H9 (cell line): ENCODE measurements at regions not wholly inside any gene's neighbourhood (a gene's known extent, or its start where the extent isn't known, plus 50 kb on each side); places are given as distances from the start of the nearest gene placed in this dataset.

Source experiments
- DNase-seq: peaks from one replicate; pipeline ENCODE4 v3.0.0-alpha.2; 2017
- H2AFZ ChIP-seq: one replicate; pipeline ENCODE4 v1.6.1; 2013; ENCODE audit warnings: mild to moderate bottlenecking, low read length, control low read depth, moderate library complexity
- H2AK5ac ChIP-seq: 2 replicates; pipeline ENCODE4 v1.6.1; 2013; ENCODE audit warnings: low read length, control low read depth, mixed read lengths; ENCODE audit not compliant: insufficient read length
- H2BK120ac ChIP-seq: one replicate; pipeline ENCODE4 v1.6.1; 2013; ENCODE audit warnings: low read depth, mild to moderate bottlenecking, low read length, control low read depth, inconsistent platforms; ENCODE audit not compliant: poor library complexity, severe bottlenecking
- H2BK12ac ChIP-seq: 2 replicates; pipeline ENCODE4 v1.6.1; 2013; ENCODE audit warnings: low read length, control low read depth, mixed read lengths, low read depth; ENCODE audit not compliant: insufficient read length
- H2BK15ac ChIP-seq: 2 replicates; pipeline ENCODE4 v1.6.1; 2013; ENCODE audit warnings: low read depth, low read length, control low read depth
- H2BK20ac ChIP-seq: one replicate; pipeline ENCODE4 v1.6.1; 2013; ENCODE audit warnings: low read depth, mild to moderate bottlenecking, low read length, control low read depth, inconsistent platforms; ENCODE audit not compliant: poor library complexity, severe bottlenecking
- H2BK5ac ChIP-seq: 2 replicates; pipeline ENCODE4 v1.6.1; 2013; ENCODE audit warnings: low read length, control low read depth, mixed read lengths; ENCODE audit not compliant: insufficient read length
- H3K14ac ChIP-seq: 2 replicates; pipeline ENCODE4 v1.6.1; 2013; ENCODE audit warnings: low read length, control low read depth; ENCODE audit not compliant: insufficient read depth
- H3K18ac ChIP-seq: 2 replicates; pipeline ENCODE4 v1.6.1; 2013; ENCODE audit warnings: low read depth, mild to moderate bottlenecking, mixed read lengths, low read length, control low read depth; ENCODE audit not compliant: insufficient read length
- H3K23ac ChIP-seq: 2 replicates; pipeline ENCODE4 v1.6.1; 2013; ENCODE audit warnings: low read length, control low read depth, mixed read lengths, low read depth; ENCODE audit not compliant: insufficient read length
- H3K23me2 ChIP-seq: 2 replicates; pipeline ENCODE4 v1.6.1; 2013; ENCODE audit warnings: low read depth, mild to moderate bottlenecking, mixed read lengths, low read length, control low read depth; ENCODE audit not compliant: insufficient read length, poor library complexity, severe bottlenecking
- H3K27ac ChIP-seq: 2 replicates; pipeline ENCODE4 v1.5.1; 2013; ENCODE audit warnings: low read length, control low read depth, mixed read lengths, low read depth; ENCODE audit not compliant: insufficient read length
- H3K27me3 ChIP-seq: 2 replicates; pipeline ENCODE4 v1.6.1; 2013; ENCODE audit warnings: low read length, control low read depth, inconsistent platforms; ENCODE audit not compliant: insufficient read depth
- H3K4ac ChIP-seq: 2 replicates; pipeline ENCODE4 v1.6.1; 2013; ENCODE audit warnings: low read depth, mild to moderate bottlenecking, control low read depth, inconsistent platforms, low read length, moderate library complexity
- H3K4me1 ChIP-seq: 2 replicates; pipeline ENCODE4 v1.6.1; 2013; ENCODE audit warnings: low read length, control low read depth, inconsistent platforms; ENCODE audit not compliant: insufficient read depth
- H3K4me2 ChIP-seq: 2 replicates; pipeline ENCODE4 v1.6.1; 2013; ENCODE audit warnings: low read length, control low read depth, mixed read lengths; ENCODE audit not compliant: insufficient read length, insufficient read depth
- H3K56ac ChIP-seq: 2 replicates; pipeline ENCODE4 v1.6.1; 2013; ENCODE audit warnings: low read depth, mild to moderate bottlenecking, mixed read lengths, low read length, control low read depth; ENCODE audit not compliant: insufficient read length
- H3K79me1 ChIP-seq: 2 replicates; pipeline ENCODE4 v1.6.1; 2013; ENCODE audit warnings: low read depth, mild to moderate bottlenecking, moderate library complexity, low read length, control low read depth, inconsistent platforms; ENCODE audit not compliant: insufficient read depth, poor library complexity, severe bottlenecking
- H3K79me2 ChIP-seq: 2 replicates; pipeline ENCODE4 v1.6.1; 2013; ENCODE audit warnings: low read length, control low read depth, inconsistent platforms; ENCODE audit not compliant: insufficient read depth
- H3K9ac ChIP-seq: 2 replicates; pipeline ENCODE4 v1.6.1; 2013; ENCODE audit warnings: low read length, control low read depth, mixed read lengths; ENCODE audit not compliant: insufficient read length; ENCODE audit errors: extremely low read depth
- H3K9me3 ChIP-seq: one replicate; pipeline ENCODE4 v1.6.1; 2013; ENCODE audit warnings: low read depth, low read length, inconsistent platforms; ENCODE audit not compliant: control insufficient read depth
- H3T11ph ChIP-seq: one replicate; pipeline ENCODE4 v1.6.1; 2013; ENCODE audit warnings: mild to moderate bottlenecking, low read length, control low read depth, inconsistent platforms
- H4K20me1 ChIP-seq: one replicate; pipeline ENCODE4 v1.6.1; 2013; ENCODE audit not compliant: control insufficient read depth, insufficient read length, insufficient read depth
- H4K5ac ChIP-seq: 2 replicates; pipeline ENCODE4 v1.6.1; 2013; ENCODE audit warnings: low read depth, mild to moderate bottlenecking, mixed read lengths, low read length, control low read depth; ENCODE audit not compliant: insufficient read length
- H4K8ac ChIP-seq: replicated peaks from 2 replicates; pipeline ENCODE4 v1.6.1; 2013; ENCODE audit warnings: low read length, control low read depth, mixed read lengths, low read depth; ENCODE audit not compliant: insufficient read length
- H4K91ac ChIP-seq: 2 replicates; pipeline ENCODE4 v1.6.1; 2013; ENCODE audit warnings: low read depth, mild to moderate bottlenecking, moderate library complexity, mixed read lengths, low read length, control low read depth; ENCODE audit not compliant: insufficient read length
- H3K27ac Mint-ChIP-seq, 3 experiments: 2 replicates in 2 of 3; 3 replicates in 1 of 3; pipeline ENCODE4 v1.8.0; 2020 to 2021; ENCODE audit warnings: mixed read lengths in 3 of 3, mild to moderate bottlenecking in 1 of 3, moderate library complexity in 1 of 3
- H3K27me3 Mint-ChIP-seq: 2 replicates; pipeline ENCODE4 v1.8.0; 2021; ENCODE audit warnings: low read depth, mild to moderate bottlenecking, moderate library complexity, mixed read lengths
- H3K36me3 Mint-ChIP-seq, 3 experiments: 2 replicates in 2 of 3; 3 replicates in 1 of 3; pipeline ENCODE4 v1.8.0; 2020 to 2021; ENCODE audit warnings: low read depth in 3 of 3, mixed read lengths in 3 of 3; ENCODE audit not compliant: insufficient read depth in 1 of 3
- H3K4me1 Mint-ChIP-seq, 2 experiments: 2 replicates each; pipeline ENCODE4 v1.8.0; 2020; ENCODE audit warnings: mixed read lengths in 2 of 2
- H3K4me3 Mint-ChIP-seq, 2 experiments: 2 replicates in 1 of 2; 3 replicates in 1 of 2; pipeline ENCODE4 v1.8.0; 2020 to 2021; ENCODE audit warnings: mild to moderate bottlenecking in 2 of 2, mixed read lengths in 2 of 2, moderate library complexity in 1 of 2
- H3K9me3 Mint-ChIP-seq, 2 experiments: 2 replicates in 1 of 2; 3 replicates in 1 of 2; pipeline ENCODE4 v1.8.0; 2020; ENCODE audit warnings: mild to moderate bottlenecking in 2 of 2, mixed read lengths in 2 of 2, moderate library complexity in 1 of 2
- whole genome bisulfite sequencing: extraction: QIAGEN DNeasy Blood & Tissue Kit; methylation state at CpG from one replicate; pipeline ENCODE4 v1.1.7; 2013; ENCODE audit warnings: missing lambda C conversion rate, low lambda C conversion rate, mixed read lengths; ENCODE audit not compliant: insufficient read length; ENCODE audit errors: extremely low coverage; 5-methylcytosine and 5-hydroxymethylcytosine counted together
- TF ChIP-seq, protein P1 (sequence below): fragments of 200-600 bp; sonication (generic); conservative IDR thresholded peaks from 3 replicates; pipeline ENCODE4 v1.8.0; 2021; ENCODE audit warnings: antibody characterized with exemption, mild to moderate bottlenecking

DNA sequence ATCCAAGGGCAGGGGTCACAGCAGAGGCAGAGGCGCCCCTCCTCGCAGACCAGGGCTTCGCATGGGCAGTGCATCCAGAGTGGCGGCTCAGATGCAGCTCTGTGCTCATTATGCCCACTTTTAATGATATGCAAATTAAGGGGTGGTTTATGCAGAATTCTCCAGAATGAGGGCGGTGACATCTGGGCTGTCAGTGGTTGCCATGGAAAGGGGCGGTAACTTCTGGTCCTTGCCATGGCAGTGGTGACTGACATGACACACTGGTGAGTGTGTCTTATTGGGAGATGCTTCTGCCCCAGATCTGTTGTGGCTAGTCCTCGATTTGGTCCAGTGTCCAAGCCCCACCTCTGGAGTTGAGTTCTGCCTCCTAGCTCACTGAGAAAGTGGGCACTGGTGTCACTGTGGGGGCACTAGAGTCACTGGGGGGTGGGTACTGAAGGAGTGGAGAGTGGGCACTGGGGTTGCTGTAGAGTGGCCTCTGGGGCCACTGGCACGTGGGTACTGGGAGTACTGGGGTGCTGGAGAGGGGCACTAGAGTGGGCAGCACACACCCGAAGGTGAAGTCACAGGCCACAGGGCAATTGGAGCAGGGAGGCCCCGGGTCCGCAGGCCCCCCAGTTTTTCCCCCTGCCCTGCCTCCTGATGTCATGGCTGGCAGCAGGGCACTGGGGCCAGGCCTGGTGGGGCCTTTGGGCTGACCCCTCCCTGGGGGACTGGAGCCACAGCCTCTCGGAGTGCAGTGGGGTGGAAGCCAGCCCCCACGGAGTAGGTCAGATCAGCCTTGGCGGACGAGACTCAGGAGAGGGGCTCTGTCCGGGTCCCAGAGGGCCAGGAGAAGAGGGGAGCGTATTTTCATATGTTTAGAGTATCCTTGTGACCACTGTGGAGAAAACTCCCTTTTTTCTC is 98.6 kb upstream of the NKX1-1 start:
- no peak overlapping the region for H3T11ph ChIP-seq
- DNase-seq, result no peak
- H4K91ac ChIP-seq, result no peak overlapping the region
- no peak overlapping the region for H2BK5ac ChIP-seq
- no peaks in the 10 kb centered on the region for H3K79me1 ChIP-seq
- H3K23ac ChIP-seq, result no peak overlapping the region
- no peak overlapping the region for H3K27ac Mint-ChIP-seq
- H2AK5ac ChIP-seq, result no peak overlapping the region
- WGBS, result no CpG with 5 or more reads among the region's 17 CpGs
- H3K4me1 ChIP-seq, result no peaks in the 10 kb centered on the region
- H2BK120ac ChIP-seq, result no peak overlapping the region
- no peak overlapping the region for H2BK15ac ChIP-seq
- no peak overlapping the region for H3K18ac ChIP-seq
- no peak overlapping the region for H2BK20ac ChIP-seq
- H3K56ac ChIP-seq, result no peak overlapping the region
- no peak overlapping the region; the same call in 1 of the 2 replicates for H3K14ac ChIP-seq
- H3K27me3 Mint-ChIP-seq, result peaks cover 14% of the 10 kb centered on the region
- H3K9ac ChIP-seq, result no peak overlapping the region
- H3K9me3 ChIP-seq, result no peaks in the 10 kb centered on the region
- H3K4me2 ChIP-seq, result no peak overlapping the region
- H4K5ac ChIP-seq, result no peak overlapping the region
- no peak overlapping the region for H3K4me3 Mint-ChIP-seq
- H3K23me2 ChIP-seq, result no peaks in the 10 kb centered on the region
- no peak overlapping the region for H4K8ac ChIP-seq
- H2BK12ac ChIP-seq, result no peak overlapping the region
- H2AFZ ChIP-seq, result no peak overlapping the region
- TF ChIP-seq, protein P1, sequence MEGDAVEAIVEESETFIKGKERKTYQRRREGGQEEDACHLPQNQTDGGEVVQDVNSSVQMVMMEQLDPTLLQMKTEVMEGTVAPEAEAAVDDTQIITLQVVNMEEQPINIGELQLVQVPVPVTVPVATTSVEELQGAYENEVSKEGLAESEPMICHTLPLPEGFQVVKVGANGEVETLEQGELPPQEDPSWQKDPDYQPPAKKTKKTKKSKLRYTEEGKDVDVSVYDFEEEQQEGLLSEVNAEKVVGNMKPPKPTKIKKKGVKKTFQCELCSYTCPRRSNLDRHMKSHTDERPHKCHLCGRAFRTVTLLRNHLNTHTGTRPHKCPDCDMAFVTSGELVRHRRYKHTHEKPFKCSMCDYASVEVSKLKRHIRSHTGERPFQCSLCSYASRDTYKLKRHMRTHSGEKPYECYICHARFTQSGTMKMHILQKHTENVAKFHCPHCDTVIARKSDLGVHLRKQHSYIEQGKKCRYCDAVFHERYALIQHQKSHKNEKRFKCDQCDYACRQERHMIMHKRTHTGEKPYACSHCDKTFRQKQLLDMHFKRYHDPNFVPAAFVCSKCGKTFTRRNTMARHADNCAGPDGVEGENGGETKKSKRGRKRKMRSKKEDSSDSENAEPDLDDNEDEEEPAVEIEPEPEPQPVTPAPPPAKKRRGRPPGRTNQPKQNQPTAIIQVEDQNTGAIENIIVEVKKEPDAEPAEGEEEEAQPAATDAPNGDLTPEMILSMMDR, result no peak
- no peaks in the 10 kb centered on the region for H3K27me3 ChIP-seq
- H4K20me1 ChIP-seq, result no peaks in the 10 kb centered on the region
- H3K4me1 Mint-ChIP-seq, result peaks cover 8 to 19% of the 10 kb centered on the region in 2 experiments
- H3K27ac ChIP-seq, result no peak overlapping the region
- no peaks in the 10 kb centered on the region; a peak in 1 of 7 replicates for H3K36me3 Mint-ChIP-seq
- no peak overlapping the region for H3K4ac ChIP-seq
- H3K9me3 Mint-ChIP-seq, result peaks cover 0 to 4% of the 10 kb centered on the region in 2 experiments; a peak in 1 of 5 replicates
- H3K79me2 ChIP-seq, result no peaks in the 10 kb centered on the region
